Motor neuron (in vitro differentiated cells): ENCODE measurements at regions not wholly inside any gene's neighbourhood (a gene's known extent, or its start where the extent isn't known, plus 50 kb on each side); places are given as distances from the start of the nearest gene placed in this dataset.

Experiments used
- ATAC-seq, 8 experiments: fragments of 200-7000 bp; cut with Tn5 transposase; replicated peaks in 6 of 8; 2 replicates each; pipeline ENCODE4 v1.8.0; 2021; ENCODE audit warnings: mild to moderate bottlenecking in 8 of 8, moderate library complexity in 8 of 8
- H3K27ac ChIP-seq, 2 donors: fragments of 250-450 bp; sonication (Bioruptor Pico); 2 replicates each; pipeline ENCODE4 v1.9.0; 2021; ENCODE audit warnings: antibody characterized with exemption in 2 of 2, mild to moderate bottlenecking in 2 of 2, moderate library complexity in 1 of 2
- H3K4me1 ChIP-seq, 2 donors: fragments of 250-450 bp; sonication (Bioruptor Pico); replicated peaks in 1 of 2; 2 replicates each; pipeline ENCODE4 v1.6.1; 2021; ENCODE audit warnings: antibody characterized with exemption in 2 of 2, mild to moderate bottlenecking in 2 of 2, moderate library complexity in 1 of 2
- H3K4me3 ChIP-seq, 5 donors: fragments of 250-450 bp; sonication (Bioruptor Pico); 2 replicates each; pipeline ENCODE4 v1.9.0; 2021; ENCODE audit warnings: antibody characterized with exemption in 5 of 5, mild to moderate bottlenecking in 5 of 5, moderate library complexity in 4 of 5
- WGBS, 10 experiments: fragments of 450-650 bp; shearing (Covaris generic); methylation state at CpG; one replicate each; pipeline ENCODE4 v1.0.0; 2022; 5-methylcytosine and 5-hydroxymethylcytosine counted together
- in situ Hi-C, 9 experiments: fragments of 400-800 bp; cut with MboI; loops; one replicate each; pipeline ENCODE4 v1.15.0; 2021; ENCODE audit warnings: low sequenced_read_pairs in 9 of 9, low pct_unique_long_range_greater_than_20kb in 2 of 9; ENCODE audit not compliant: unreplicated experiment in 9 of 9

- Histone ChIP-seq H3K27ac (no peak overlapping the region), H3K4me1 (no peaks in the 10 kb centered on the region), H3K4me3 (no peak overlapping the region)
- ATAC-seq: no peak
- in situ Hi-C loops: no loop called here
- 0 to 92% (median 50%) methylated on average over 1 of the region's 1 CpG; no CpG with 5 or more reads in 2 of the 10 experiments for WGBS, 10 experiments
These were observed 555.7 kb downstream of the DSC3 start for GRCh38 chr18:30486856-30487255.

GRCh38 chr18:30485078-30485477 is 557.5 kb downstream of the DSC3 start:
- Histone ChIP-seq H3K4me1 (no peaks in the 10 kb centered on the region), H3K27ac (no peak overlapping the region), H3K4me3 (no peak overlapping the region)
- ATAC-seq: no peak
- in situ Hi-C loops: no loop called here
- WGBS, 10 experiments: 0 to 100% (median 46%) methylated on average over 1 to 2 of the region's 2 CpGs; no CpG with 5 or more reads in 2 of the 10 experiments

- Histone ChIP-seq H3K4me1 (no peaks in the 10 kb centered on the region), H3K27ac (no peak overlapping the region), H3K4me3 (no peak overlapping the region)
- WGBS, 10 experiments: 0 to 100% (median 76%) methylated on average over 1 to 7 of the region's 8 CpGs; no CpG with 5 or more reads in 1 of the 10 experiments
- in situ Hi-C loops: no loop called here
- no peak for ATAC-seq
These were observed 560.7 kb downstream of the DSC3 start for GRCh38 chr18:30481871-30482270.

GRCh38 chr18:30469091-30469490 is 573.5 kb downstream of the DSC3 start:
- Histone ChIP-seq H3K27ac (no peak overlapping the region), H3K4me3 (no peak overlapping the region), H3K4me1 (peaks cover 0 to 6% of the 10 kb centered on the region in 2 donors)
- WGBS, 10 experiments: 13 to 95% (median 79%) methylated on average over 3 to 4 of the region's 4 CpGs; no CpG with 5 or more reads in 1 of the 10 experiments
- ATAC-seq: no peak
- in situ Hi-C loops: no loop called here

GRCh38 chr18:30465096-30465495 is 577.4 kb downstream of the DSC3 start:
- H3K4me1 ChIP-seq: no peaks in the 10 kb centered on the region
- WGBS, 10 experiments: 33 to 100% (median 79%) methylated on average over 1 to 3 of the region's 3 CpGs
- no peak overlapping the region for H3K27ac ChIP-seq
- in situ Hi-C loops: no loop called here
- H3K4me3 ChIP-seq: no peak overlapping the region
- ATAC-seq: no peak

- Histone ChIP-seq H3K4me1 (no peaks in the 10 kb centered on the region), H3K4me3 (no peak overlapping the region), H3K27ac (no peak overlapping the region)
- 0 to 91% (median 60%) methylated on average over 1 of the region's 1 CpG; no CpG with 5 or more reads in 1 of the 10 experiments for WGBS, 10 experiments
- in situ Hi-C loops: no loop called here
- no peak for ATAC-seq
These were observed 585.4 kb downstream of the DSC3 start for GRCh38 chr18:30457156-30457555.

- 0 to 100% (median 56%) methylated on average over 1 to 2 of the region's 2 CpGs; no CpG with 5 or more reads in 2 of the 10 experiments for WGBS, 10 experiments
- Histone ChIP-seq H3K4me3 (no peak overlapping the region), H3K27ac (no peak overlapping the region), H3K4me1 (no peaks in the 10 kb centered on the region)
- in situ Hi-C loops: no loop called here
- ATAC-seq: no peak
These were observed 586.8 kb downstream of the DSC3 start for GRCh38 chr18:30455741-30456140.

- ATAC-seq: peak in 1 of 8 experiments; percentile 23
- Histone ChIP-seq H3K4me1 (no peaks in the 10 kb centered on the region), H3K27ac (no peak overlapping the region), H3K4me3 (no peak overlapping the region)
- WGBS, 10 experiments: 0 to 100% (median 97%) methylated on average over 1 to 3 of the region's 4 CpGs
- in situ Hi-C loops: no loop called here
These were observed 587.6 kb downstream of the DSC3 start for GRCh38 chr18:30454920-30455319.

- Histone ChIP-seq H3K4me1 (no peaks in the 10 kb centered on the region), H3K27ac (no peak overlapping the region), H3K4me3 (no peak overlapping the region)
- ATAC-seq: no peak
- in situ Hi-C loops: no loop called here
These were observed 590.6 kb downstream of the DSC3 start for GRCh38 chr18:30451981-30452380.

- ATAC-seq: no peak
- no peak overlapping the region for H3K27ac ChIP-seq
- no peaks in the 10 kb centered on the region for H3K4me1 ChIP-seq
- H3K4me3 ChIP-seq: no peak overlapping the region
- in situ Hi-C loops: no loop called here
- 0 to 100% (median 20%) methylated on average over 1 to 2 of the region's 2 CpGs; no CpG with 5 or more reads in 3 of the 10 experiments for WGBS, 10 experiments
These were observed 591.6 kb downstream of the DSC3 start for GRCh38 chr18:30450927-30451326.

- in situ Hi-C loops: no loop called here
- no peak overlapping the region for H3K4me3 ChIP-seq
- ATAC-seq: no peak
- 14 to 100% (median 70%) methylated on average over 1 to 6 of the region's 6 CpGs; no CpG with 5 or more reads in 1 of the 10 experiments for WGBS, 10 experiments
- H3K4me1 ChIP-seq: no peaks in the 10 kb centered on the region
- no peak overlapping the region for H3K27ac ChIP-seq
These were observed 595.9 kb downstream of the DSC3 start for GRCh38 chr18:30446605-30447004.

GRCh38 chr18:30444544-30444943 is 598.0 kb downstream of the DSC3 start:
- WGBS, 10 experiments: 0 to 83% (median 45%) methylated on average over 1 to 2 of the region's 2 CpGs; no CpG with 5 or more reads in 1 of the 10 experiments
- in situ Hi-C loops: no loop called here

GRCh38 chr18:30440351-30440750 is 602.2 kb downstream of the DSC3 start:
- ATAC-seq: no peak
- Histone ChIP-seq H3K4me3 (no peak overlapping the region), H3K4me1 (no peaks in the 10 kb centered on the region), H3K27ac (no peak overlapping the region)
- 0 to 100% (median 51%) methylated on average over 1 to 2 of the region's 2 CpGs; no CpG with 5 or more reads in 1 of the 10 experiments for WGBS, 10 experiments
- in situ Hi-C loops: no loop called here

More at GRCh38 chr18:30444544-30444943, 598.0 kb downstream of the DSC3 start:
- Histone ChIP-seq H3K4me3 (no peak overlapping the region), H3K27ac (no peak overlapping the region), H3K4me1 (no peaks in the 10 kb centered on the region)
- no peak for ATAC-seq

- no peak for ATAC-seq
- H3K4me1 ChIP-seq: no peaks in the 10 kb centered on the region
- in situ Hi-C loops: no loop called here
- H3K4me3 ChIP-seq: no peak overlapping the region
- WGBS, 10 experiments: 0 to 100% (median 97%) methylated on average over 1 to 2 of the region's 2 CpGs; no CpG with 5 or more reads in 4 of the 10 experiments
- H3K27ac ChIP-seq: no peak overlapping the region
These were observed 603.4 kb downstream of the DSC3 start for GRCh38 chr18:30439174-30439573.
